Glutamatergic neuron (in vitro differentiated cells): ENCODE measurements at regions not wholly inside any gene's neighbourhood (a gene's known extent, or its start where the extent isn't known, plus 50 kb on each side); places are given as distances from the start of the nearest gene placed in this dataset.
"Not testable (repeated sequence)": the region's sequence is repeated elsewhere in the genome, so short reads cannot be mapped to it uniquely, and the experiment has no call there.

Experiments used
- DNase-seq: peaks from one replicate; pipeline ENCODE4 v3.0.0; 2022
- H3K27ac Mint-ChIP-seq: one replicate; pipeline ENCODE4 v1.8.0; 2020; ENCODE audit warnings: mild to moderate bottlenecking, mixed read lengths, inconsistent platforms; ENCODE audit not compliant: unreplicated experiment
- H3K27me3 Mint-ChIP-seq: one replicate; pipeline ENCODE4 v1.8.0; 2020; ENCODE audit warnings: mild to moderate bottlenecking, moderate library complexity, mixed read lengths, inconsistent platforms; ENCODE audit not compliant: unreplicated experiment
- H3K36me3 Mint-ChIP-seq: one replicate; pipeline ENCODE4 v1.8.0; 2020; ENCODE audit warnings: mild to moderate bottlenecking, mixed read lengths, inconsistent platforms; ENCODE audit not compliant: unreplicated experiment
- H3K4me1 Mint-ChIP-seq: one replicate; pipeline ENCODE4 v1.8.0; 2020; ENCODE audit warnings: mild to moderate bottlenecking, low read depth, mixed read lengths, inconsistent platforms; ENCODE audit not compliant: unreplicated experiment
- H3K4me3 Mint-ChIP-seq: one replicate; pipeline ENCODE4 v1.8.0; 2020; ENCODE audit warnings: mild to moderate bottlenecking, mixed read lengths, inconsistent platforms; ENCODE audit not compliant: unreplicated experiment
- H3K9me3 Mint-ChIP-seq: one replicate; pipeline ENCODE4 v1.8.0; 2020; ENCODE audit warnings: mild to moderate bottlenecking, moderate library complexity, mixed read lengths, inconsistent platforms; ENCODE audit not compliant: unreplicated experiment
- CTCF ChIP-seq: fragments of 200-600 bp; sonication (generic); IDR thresholded peaks from one replicate; pipeline ENCODE4 v1.5.0; 2021; ENCODE audit not compliant: partially characterized antibody, unreplicated experiment

GRCh38 chr7:56199639-56200038 is 83.4 kb upstream of the NUPR2 start:
- Mint-ChIP-seq H3K4me1 (no peaks in the 10 kb centered on the region), H3K36me3 (peaks cover 13% of the 10 kb centered on the region), H3K9me3 (peaks cover 18% of the 10 kb centered on the region), H3K27me3 (no peaks in the 10 kb centered on the region), H3K4me3 (no peak overlapping the region), H3K27ac (no peak overlapping the region)
- DNase-seq, result no peak
- no peak for TF ChIP-seq CTCF

- not testable (repeated sequence) for DNase-seq, H3K36me3 Mint-ChIP-seq, H3K27me3 Mint-ChIP-seq, H3K27ac Mint-ChIP-seq, H3K4me3 Mint-ChIP-seq, H3K4me1 Mint-ChIP-seq
- peaks cover 17% of the 10 kb centered on the region for H3K9me3 Mint-ChIP-seq
These were observed 80.0 kb upstream of the NUPR2 start for GRCh38 chr7:56196195-56196594.

GRCh38 chr7:56188823-56189346 is 72.7 kb upstream of the NUPR2 start:
- peaks cover 4% of the 10 kb centered on the region for H3K36me3 Mint-ChIP-seq
- H3K27ac Mint-ChIP-seq, result no peak overlapping the region
- no peaks in the 10 kb centered on the region for H3K27me3 Mint-ChIP-seq
- TF ChIP-seq CTCF, result no peak
- no peaks in the 10 kb centered on the region for H3K4me1 Mint-ChIP-seq
- DNase-seq, result no peak
- no peak overlapping the region for H3K4me3 Mint-ChIP-seq
- peaks cover 16% of the 10 kb centered on the region for H3K9me3 Mint-ChIP-seq

GRCh38 chr7:56188376-56188775 is 72.2 kb upstream of the NUPR2 start:
- DNase-seq, result no peak
- H3K9me3 Mint-ChIP-seq, result peaks cover 17% of the 10 kb centered on the region
- no peak for TF ChIP-seq CTCF
- no peak overlapping the region for H3K4me3 Mint-ChIP-seq
- no peak overlapping the region for H3K27ac Mint-ChIP-seq
- H3K27me3 Mint-ChIP-seq, result no peaks in the 10 kb centered on the region
- peaks cover 4% of the 10 kb centered on the region for H3K36me3 Mint-ChIP-seq
- H3K4me1 Mint-ChIP-seq, result no peaks in the 10 kb centered on the region

GRCh38 chr7:56181010-56181409 is 64.8 kb upstream of the NUPR2 start:
- peaks cover 10% of the 10 kb centered on the region for H3K9me3 Mint-ChIP-seq
- DNase-seq, result no peak
- no peak overlapping the region for H3K27ac Mint-ChIP-seq
- no peaks in the 10 kb centered on the region for H3K4me1 Mint-ChIP-seq
- peaks cover 2% of the 10 kb centered on the region for H3K27me3 Mint-ChIP-seq
- no peak for TF ChIP-seq CTCF
- peaks cover 4% of the 10 kb centered on the region for H3K36me3 Mint-ChIP-seq
- H3K4me3 Mint-ChIP-seq, result no peak overlapping the region
